Ammon's horn (tissue), 1 donor: ENCODE measurements at regions not wholly inside any gene's neighbourhood (a gene's known extent, or its start where the extent isn't known, plus 50 kb on each side); places are given as distances from the start of the nearest gene placed in this dataset.
A peak's percentile ranks its signal among the peaks of the same experiment; 100 is the strongest.
"Not testable (repeated sequence)": the region's sequence is repeated elsewhere in the genome, so short reads cannot be mapped to it uniquely, and the experiment has no call there.

Experiments
- DNase-seq: peaks from one replicate; pipeline ENCODE4 v3.0.0-alpha.2; 2016; ENCODE audit warnings: low spot score

DNA sequence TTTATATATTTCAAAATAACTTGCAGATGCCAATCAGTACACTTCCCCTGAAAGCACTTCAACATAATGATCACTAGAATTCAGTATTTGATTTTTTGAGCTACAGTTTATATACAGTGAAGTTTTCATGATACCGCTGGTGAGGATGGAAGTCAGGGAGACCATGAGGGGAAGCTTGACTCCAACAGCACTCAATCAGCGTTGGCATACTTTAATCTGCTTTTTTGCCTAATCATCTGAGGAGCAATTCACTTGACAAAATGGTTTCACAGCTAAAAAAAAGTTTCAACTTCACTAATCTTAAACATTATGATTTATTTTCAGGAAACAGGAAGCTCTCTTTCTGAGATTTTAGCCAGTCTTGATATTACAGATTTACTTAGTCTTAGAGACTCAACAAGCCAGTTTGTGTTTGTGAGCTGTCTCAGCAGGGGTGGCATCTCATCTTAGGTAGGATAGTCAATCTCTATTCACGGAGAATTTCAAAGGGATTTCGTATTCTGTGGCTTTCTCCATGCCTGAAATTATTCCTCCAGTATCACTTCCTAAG lies 111.4 kb upstream of the ARRDC3 start:
- no peak for DNase-seq

DNA sequence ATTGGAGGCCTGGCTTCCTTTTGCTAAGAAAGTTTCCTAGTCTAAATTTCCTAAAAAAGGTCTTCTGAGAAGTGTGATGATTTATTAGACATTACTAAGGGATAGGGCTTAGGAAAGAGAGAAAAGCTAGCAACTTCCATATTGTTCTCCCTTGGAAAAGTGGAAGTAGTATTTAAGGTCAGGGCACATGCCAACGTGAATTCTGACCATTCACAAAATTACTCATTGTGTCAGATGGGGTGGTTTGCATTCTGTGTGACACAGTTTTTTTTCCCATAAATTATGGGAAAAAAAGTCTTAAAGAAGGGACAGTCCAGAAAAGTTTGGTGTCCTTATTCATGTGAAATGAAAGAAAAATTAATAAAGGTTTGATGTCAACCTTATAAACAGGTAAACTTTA lies 110.0 kb upstream of the ARRDC3 start:
- DNase-seq: no peak

DNA sequence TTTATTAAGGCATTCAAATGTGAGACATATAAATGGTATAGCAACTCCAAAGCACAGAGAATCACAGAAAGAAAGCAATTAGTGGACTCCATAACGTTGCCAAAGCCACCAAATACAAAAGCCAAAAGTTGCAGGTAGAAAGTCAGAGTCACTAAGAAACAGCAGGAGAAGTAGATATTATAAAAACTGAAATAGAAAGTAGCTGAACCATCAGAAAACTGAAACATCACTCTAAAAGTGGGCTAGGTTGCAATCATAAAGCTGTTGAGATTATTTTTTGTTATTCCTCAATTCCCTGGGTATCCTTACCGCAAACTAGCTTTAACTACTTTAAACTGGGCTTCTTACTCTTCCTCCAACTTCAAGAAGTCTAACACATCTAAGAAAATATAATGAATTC lies 108.1 kb upstream of the ARRDC3 start:
- DNase-seq: no peak

DNA sequence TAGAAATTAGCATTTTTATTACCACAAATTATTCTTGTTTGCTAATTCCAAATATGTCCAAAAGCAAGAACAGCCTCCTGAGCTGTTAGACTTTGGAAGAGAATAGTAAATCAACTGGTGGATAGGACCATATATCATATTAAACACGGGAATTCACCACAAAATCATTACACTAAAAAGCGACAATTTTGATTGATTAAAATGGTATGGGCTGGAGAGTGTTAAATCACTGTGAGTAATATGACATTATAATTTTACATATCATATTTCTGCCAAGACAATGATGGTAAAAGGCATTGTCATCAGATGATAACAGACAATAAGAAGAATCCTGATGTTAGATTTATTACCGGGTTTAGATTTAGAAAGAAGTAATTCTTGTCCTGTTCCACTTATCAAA lies 107.2 kb upstream of the ARRDC3 start:
- DNase-seq: no peak

DNA sequence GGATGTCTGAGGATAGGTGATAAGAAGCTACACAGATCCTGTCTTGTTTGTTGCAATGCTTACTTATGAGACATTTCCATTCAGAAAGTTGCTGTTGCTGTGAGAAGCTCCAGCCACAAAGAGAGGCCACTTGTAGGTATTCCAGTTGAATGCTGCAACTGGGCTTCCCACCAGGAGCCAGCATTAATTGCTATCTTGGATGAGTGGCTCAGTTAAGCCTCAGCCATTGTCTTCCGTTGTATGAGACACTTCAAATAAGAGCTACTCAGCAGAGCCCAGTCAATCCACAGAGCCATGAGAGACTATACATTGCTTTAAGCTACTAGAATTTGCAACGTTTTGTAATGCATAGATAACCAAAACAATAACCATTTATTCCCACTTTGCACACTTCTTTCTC lies 104.3 kb upstream of the ARRDC3 start:
- no peak for DNase-seq

DNA sequence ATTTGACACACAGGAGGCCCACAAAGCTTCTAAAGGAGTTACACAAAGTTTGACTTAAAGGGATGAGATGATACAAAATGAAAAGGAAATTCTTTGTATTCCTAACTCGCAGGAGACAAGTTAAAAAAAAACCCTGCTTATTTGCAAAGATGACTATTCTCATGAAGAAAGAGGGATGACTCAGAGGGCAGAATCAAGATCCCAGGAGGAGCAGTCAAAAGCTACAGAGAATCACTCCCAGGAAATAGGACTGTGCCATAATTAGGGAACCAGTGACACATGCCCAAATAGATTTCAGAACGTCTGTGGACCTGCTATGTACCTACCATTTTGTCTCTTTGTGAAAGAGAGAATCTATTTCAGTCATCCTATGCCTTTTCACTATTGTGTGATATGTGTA lies 103.5 kb upstream of the ARRDC3 start:
- DNase-seq: no peak

DNA sequence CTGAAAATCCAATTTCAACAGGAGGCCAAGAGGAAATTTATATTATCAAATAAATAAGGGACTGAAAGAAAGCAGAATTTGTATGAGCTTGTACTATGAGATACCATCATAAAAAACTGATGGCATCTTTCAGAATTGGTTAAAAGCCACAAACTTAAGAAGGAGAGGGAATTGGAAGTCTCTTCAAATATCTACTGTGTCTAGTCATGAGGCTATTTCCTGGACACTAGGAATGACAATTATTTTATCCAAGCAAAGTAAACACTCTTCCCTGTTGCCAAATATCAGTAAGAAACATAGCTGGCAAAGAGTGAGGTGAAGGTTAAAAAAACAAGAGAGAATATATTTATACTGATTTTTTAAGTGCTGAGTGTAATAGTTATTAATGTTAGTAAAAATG lies 101.5 kb upstream of the ARRDC3 start:
- no peak for DNase-seq

DNA sequence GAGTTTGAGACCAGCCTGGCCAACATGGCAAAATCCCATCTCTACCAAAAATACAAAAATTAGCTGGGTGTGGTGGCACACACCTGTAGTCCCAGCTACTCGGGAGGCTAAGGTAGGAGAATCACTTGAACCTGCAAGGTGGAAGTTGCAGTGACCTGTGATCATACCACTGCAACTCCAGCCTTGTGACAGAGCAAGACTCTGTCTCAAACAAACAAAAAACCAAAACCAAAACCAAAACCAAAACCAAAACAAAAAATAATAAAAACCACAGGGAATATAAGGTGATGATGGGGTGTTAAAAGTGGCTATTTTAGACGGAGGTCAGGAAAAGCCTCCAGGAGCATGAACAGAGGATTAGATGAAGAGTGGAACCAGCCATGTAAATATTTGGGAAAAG lies 96.3 kb upstream of the ARRDC3 start:
- not testable (repeated sequence) for DNase-seq

DNA sequence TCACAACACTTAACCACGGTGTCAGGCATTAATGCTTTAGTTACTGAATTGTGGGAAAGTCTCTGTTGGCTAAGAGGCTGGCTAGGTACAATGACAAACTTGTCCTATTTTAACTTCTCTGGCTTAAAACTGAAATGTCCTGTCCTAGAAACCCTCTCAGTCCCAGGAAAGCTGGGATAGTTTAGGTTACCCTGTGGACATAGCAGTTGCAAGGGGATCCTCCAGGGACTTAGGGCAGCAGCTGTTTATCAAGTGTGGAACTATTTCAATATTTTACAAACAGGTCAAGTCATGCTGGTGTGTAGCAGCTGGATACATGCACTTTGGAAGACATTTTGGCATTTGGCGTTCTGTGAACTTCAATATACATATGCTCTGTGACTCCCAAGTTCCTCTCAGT lies 95.0 kb upstream of the ARRDC3 start:
- no peak for DNase-seq

DNA sequence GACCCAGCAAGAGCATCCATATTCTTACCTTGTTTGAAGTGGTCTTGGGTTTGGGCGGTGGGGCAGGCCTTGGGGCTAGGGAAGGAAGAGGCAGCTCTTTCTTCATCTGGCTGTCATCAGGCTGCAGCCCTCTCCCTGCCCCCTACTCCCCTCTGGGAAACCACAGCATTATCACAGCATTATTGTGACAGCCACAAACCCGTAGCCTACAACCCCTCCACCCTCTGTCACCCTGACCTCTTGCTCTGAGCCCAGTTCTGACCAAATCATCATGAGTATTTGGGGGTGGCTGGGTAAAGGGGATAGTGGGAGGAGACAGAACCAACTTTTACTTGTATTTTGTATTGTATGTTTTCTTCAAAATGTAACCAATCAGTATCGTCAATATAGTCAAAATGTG lies 94.3 kb upstream of the ARRDC3 start:
- no peak for DNase-seq

DNA sequence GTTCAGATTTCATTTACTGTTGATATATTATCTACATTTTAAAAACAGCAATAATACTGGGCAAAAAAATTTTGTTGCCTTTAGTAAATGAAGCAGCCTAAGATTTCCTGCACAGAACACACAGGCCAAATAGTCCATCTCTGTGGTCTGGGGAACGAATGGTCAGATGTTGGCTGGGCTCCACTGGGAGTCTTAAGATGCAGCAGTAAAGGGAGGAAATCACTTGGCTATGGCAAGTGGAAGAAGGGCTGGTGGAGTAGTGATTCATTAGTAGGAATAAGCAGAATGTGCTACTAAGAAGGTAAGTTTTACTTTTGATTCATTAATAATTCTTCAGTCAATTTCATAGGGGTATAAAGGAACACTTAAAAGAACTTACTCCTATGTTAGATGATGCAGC lies 91.1 kb upstream of the ARRDC3 start:
- no peak for DNase-seq

DNA sequence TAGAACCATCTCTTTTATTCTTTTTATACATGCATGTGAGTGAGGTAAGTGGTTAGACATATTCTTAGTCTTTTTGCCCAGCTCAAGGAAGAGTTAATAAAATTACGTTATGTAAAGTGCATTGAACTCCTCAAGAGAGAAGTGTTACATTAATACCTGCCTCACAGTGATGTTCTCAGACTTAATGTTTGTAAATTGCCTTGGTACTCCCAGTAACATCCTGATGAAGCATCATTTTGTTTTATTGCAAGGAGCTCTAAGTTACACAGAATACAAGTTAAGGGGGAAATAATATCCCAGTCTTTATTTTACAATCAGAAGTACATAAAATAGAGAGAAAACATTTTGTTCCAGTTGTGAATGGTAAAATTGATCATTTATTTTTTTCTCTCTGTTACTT lies 89.5 kb upstream of the ARRDC3 start:
- no peak for DNase-seq

DNA sequence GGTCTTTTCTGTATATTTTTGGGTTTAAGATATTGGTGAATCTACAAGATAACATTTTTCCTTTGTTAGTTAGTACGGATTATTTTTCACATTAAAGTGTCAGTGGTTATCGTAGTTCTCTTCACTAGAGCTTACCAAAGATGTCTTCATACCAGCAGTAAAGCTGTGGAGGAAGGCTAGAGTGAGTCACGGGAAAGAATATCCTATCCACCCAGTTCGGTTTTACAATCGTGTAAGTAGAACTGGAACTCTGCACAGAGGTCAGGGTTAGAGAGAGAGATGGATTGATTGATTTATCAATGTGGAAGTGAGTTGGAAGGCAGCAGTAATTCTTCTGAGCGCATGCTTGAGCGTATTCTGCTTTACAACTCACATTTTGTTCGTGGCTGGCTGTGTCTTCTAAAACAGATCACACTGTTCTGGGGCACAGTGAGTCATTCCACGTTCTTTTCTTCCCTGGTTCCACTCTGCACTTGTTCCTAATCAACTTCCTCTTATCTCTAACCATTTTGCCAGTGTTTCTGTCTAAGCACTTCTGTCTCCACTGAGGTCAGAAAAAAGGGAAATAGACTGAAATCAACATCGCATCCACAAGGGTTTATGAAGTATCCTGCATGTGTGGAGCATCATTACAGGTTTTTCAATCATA lies 86.5 kb upstream of the ARRDC3 start:
- DNase-seq: peak; percentile 49

DNA sequence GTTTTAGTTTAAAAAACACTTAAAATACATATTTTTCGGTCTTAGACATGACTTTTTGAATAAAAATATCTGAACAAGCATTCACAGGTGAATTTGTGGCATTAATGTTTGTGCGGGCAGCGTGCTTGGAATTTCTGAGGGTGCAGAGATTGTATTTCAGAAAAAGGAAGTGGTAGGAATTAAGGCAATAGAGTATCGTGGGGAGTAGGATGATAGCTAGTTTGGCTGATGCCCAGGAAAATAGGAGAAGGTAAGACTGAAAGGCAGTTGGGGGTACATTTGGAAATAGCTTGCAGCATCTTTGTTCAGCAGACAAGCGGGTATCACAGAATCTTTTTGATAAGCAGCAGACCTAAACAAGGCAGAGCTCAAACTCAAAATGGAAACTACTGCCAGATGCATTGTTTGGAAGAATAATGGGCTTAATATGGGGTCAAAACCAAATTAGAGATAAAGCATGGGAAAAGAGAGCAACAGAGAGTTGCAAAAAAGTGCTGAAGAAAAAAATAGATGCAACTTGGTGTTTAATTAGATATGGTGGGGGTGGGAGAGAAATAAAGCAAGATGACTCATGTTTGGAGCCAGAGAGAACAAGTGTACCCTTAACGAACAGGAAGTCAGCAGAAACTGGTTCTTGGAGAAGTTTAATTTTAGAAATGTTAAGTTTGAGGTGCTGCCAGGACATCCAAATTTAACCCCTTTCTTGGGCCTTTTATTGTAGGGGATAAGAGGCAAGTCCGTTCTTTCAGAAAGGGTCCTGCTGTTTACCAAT lies 85.7 kb upstream of the ARRDC3 start:
- DNase-seq: peak; percentile 35

DNA sequence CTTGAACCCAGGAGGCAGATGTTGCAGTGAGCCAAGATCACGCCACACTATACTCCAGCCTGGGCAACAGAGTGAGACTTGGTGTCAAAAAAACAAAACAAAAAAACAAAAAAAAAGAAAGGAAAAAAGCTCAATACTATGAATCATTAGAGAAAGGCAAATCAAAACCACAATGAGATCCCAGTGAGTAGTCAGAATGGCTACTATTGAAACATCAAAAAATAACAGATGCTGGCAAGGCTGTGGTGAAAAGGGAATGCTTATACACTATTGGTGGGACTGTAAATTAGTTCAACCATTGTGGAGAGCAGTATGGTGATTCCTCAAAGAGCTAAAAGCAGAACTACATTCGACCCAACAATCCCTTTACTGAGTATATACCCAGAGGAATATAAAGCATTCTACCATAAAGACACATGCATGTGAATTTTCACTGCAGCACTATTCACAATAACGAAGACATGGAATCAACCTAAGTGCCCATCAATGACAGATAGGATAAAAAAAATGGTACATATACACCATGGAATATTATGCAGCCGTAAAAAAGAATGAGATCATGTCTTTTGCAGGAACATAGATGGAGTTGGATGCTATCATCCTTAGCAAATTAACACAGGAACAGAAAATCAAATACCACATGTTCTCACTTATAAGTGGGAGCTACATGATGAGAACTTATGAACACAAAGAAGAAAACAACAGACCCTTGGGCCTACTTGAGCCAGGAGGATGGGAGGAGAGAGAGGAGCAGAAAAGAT lies 81.9 kb upstream of the ARRDC3 start:
- DNase-seq: no peak

DNA sequence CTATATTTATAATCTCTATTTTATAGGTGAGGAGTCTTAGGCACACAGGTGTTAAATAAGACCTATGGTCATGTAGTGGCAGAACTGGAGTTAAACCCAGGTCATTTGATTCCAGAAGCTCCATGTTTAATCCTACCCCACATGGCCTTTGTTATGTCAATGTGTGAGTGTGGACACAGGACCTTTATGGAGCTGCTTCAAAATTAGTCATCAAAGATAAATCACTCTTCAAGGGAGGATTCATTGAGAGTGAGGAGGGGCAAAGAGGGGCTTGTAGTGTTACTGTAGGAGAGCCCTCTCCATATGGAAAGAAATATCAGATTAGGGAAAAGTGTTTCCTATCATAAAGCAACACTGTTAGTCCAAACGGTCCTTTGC lies 74.6 kb upstream of the ARRDC3 start:
- no peak for DNase-seq

DNA sequence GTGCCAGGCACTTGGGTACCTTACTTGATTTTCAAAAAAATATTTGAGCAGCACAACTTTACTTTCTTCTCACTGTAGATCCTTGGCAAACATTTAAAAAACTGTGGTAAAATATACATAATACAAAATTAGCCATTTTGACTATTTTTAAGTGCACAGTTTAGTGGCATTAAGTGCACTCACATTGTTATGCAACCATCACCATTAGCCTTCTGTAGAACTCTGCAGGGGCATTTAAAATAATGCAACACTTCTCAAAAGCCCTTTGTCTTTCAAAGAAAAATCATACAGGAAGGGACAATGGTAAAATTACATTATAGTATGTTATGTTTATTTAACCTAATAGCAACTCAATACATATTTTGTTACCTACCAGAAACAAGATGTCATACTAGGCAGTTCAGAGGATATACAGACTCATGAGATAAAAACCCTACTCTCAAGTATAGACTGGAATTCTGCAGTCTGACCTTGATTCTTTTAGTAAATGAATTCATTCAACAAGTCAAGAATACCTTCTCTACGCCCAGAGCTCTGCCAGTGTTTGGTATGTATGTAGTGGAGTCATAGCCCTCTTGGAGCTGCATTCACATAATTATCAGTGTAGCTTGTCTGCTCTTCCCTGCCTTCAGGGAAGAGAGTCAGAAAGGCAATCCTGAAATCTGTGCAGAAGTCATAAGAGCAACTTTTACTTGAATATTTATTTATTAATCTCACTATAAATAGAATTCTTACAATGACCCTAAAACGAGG lies 74.0 kb upstream of the ARRDC3 start:
- DNase-seq: no peak

DNA sequence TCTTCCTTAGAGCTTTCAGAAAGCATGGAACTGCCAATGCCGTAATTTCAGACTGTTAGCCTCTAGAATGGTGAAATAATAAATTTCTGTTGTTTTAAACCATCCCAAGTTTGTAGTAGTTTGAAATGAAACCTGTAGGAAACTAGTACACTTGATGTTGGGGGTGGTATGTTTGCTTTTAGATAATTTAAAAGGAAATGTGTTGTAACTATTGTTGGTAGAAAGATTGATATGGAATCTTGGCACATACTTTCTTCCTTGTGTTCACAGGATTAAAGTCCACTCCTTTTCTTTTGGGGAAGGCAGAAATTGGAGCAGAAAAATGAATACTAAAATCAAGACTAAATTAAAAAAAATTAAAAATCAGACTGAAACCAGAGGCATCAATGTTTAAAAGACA lies 66.0 kb upstream of the ARRDC3 start:
- DNase-seq: no peak

DNA sequence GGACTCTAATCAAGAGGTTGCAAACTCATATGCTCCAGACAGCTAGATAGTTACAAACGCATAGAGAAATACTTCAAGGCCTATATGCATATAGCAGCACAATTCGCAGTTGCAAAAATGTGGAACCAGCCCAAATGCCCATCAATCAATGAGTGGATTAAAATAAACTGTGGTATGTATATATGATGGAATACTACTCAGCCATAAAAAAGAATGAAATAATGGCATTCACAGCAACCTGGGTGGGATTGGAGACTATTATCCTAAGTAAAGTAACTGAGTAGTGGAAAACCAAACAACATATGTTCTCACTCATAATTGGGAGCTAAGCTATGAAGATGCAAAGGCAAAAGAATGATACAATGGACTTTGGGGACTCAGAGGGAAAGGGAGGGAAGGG lies 65.0 kb upstream of the ARRDC3 start:
- DNase-seq: not testable (repeated sequence)

DNA sequence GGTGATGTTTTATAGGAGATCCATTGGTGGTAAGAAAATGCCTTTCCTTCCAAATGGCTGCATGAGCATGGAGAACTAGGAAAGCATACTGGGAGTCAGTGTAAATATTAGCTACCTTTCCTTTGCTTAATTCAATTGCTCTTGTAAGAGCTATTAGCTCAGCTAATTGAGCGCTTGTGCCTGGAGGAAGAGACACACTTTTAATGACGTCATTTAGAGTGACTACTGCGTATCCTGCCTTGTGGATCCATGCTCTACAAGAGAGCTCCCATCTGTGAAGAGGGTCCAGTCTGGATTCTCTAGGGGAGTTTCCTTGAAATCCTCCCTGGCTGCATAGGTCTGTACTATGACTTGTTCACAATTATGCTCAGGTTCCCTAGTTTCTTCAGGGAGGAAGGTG lies 63.8 kb upstream of the ARRDC3 start:
- not testable (repeated sequence) for DNase-seq

DNA sequence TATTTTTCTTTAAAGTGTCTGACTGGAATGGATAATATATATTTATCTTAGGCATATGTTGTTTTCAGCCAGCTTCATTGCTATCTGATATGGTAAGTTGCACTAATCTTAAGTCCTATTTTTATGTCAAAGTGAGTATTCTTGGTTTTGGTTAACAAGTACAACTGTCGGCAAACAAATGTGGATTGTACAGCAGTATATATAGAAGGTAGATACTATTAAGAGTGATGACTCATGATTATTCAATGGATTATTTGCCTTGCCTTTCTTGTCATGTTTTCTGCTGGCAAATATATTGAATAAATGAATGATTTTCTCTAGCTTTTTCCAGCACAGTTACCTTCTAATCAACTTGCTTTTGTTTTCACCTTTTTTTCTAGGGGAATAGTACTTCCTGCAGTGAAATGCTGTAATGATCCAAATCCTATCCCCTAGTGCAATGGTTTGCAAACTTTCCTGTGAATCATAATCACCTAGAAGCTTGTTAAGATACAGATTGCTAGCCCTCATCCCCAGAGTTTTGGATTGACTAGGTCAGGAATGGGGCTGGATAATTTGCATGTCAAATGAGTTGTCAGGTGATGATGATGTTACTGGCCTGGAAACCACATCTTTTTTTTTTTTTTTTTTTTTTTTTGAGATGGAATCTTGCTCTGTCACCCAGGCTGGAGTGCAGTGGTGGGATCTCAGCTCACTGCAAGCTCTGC lies 60.8 kb upstream of the ARRDC3 start:
- no peak for DNase-seq

DNA sequence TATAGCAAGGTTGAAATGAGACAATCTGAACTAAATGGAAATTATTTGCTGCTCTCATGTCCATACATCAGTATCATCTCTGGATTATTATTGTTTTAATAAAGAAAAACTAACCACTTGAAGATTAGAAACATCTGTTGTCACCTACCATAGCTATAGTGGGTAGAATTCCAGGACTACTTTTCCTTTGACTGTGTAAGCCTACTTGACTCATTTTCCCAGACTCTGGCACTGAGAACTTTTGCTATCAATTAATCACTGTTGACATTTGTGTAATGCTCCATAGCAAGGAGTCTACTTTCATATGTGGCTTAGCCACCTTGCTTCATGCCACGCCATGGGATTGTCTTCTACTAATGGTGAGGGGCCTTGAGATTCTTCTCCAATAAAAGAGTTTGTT lies 59.9 kb upstream of the ARRDC3 start:
- DNase-seq: no peak
